ENCODE measurements at regions not wholly inside any gene's neighbourhood (a gene's known extent, or its start where the extent isn't known, plus 50 kb on each side); places are given as distances from the start of the nearest gene placed in this dataset.

DNA sequence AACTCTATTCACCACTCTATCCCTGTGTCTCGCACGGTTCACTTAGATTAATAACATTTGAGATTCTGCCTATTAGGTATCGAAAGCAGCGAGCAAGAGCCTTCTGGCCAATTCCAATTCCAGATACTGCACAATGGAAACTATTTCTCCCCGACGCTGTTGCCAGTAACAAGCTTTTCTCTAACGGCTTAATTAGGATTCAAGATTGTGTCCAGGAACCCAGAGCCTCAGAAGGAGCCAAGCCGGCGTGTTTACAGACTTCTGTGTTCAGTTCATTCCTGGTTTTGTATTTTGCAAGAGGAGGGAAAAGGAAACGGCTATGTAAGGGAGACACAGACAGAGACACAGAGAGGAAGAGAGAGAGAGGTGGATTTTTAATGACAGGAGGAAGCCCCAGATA, 185.6 kb downstream of the DICER1 start:
- Histone ChIP-seq H2BK20ac (ENCODE audit: low read length) (no peak overlapping the region), H4K8ac (ENCODE audit: extremely low read depth, insufficient read depth, low read length) (no peak overlapping the region), H3K4me3 (ENCODE audit: extremely low read depth in 1 of 4, insufficient read depth in 2 of 4, low read depth in 3 of 4, low read length in 4 of 4) (no peak overlapping the region), H2AK5ac (ENCODE audit: low read depth, low read length) (no peak overlapping the region), H3K9me3 (ENCODE audit: insufficient read depth in 2 of 2, low read depth in 1 of 2, low read length in 1 of 2) (no peaks in the 10 kb centered on the region), H2BK120ac (replicated peaks; ENCODE audit: low read depth, low read length) (no peak overlapping the region), H3K23ac (ENCODE audit: insufficient read length) (no peak overlapping the region), H3K27ac (ENCODE audit: low read depth, low read length) (no peak overlapping the region), H3K18ac (ENCODE audit: extremely low read depth, low read length) (no peak overlapping the region), H3K79me2 (ENCODE audit: control insufficient read depth in 1 of 2, insufficient read depth in 2 of 2, low read length in 2 of 2) (no peaks in the 10 kb centered on the region), H3K4me1 (replicated peaks in 1 of 4; ENCODE audit: control insufficient read depth in 3 of 4, insufficient read depth in 4 of 4, low read length in 3 of 4) (no peaks in the 10 kb centered on the region), H3K23me2 (ENCODE audit: low read depth, low read length) (no peaks in the 10 kb centered on the region), H3K27me3 (replicated peaks in 1 of 4; ENCODE audit: control insufficient read depth in 3 of 4, extremely low read depth in 1 of 4, insufficient read depth in 3 of 4, low read length in 3 of 4) (no peaks in the 10 kb centered on the region), H2BK15ac (ENCODE audit: low read length) (no peak overlapping the region), H3K14ac (ENCODE audit: insufficient read length) (no peak overlapping the region), H3K4ac (replicated peaks; ENCODE audit: insufficient read length, low read depth, low read length) (no peak overlapping the region), H3K56ac (replicated peaks; ENCODE audit: insufficient read length, low read depth, low read length) (no peak overlapping the region), H3K4me2 (ENCODE audit: insufficient read depth in 1 of 2, low read depth in 2 of 2, low read length in 2 of 2) (no peak overlapping the region), H3K79me1 (ENCODE audit: low read depth, low read length) (no peaks in the 10 kb centered on the region), H4K20me1 (replicated peaks in 1 of 2; ENCODE audit: control insufficient read depth in 1 of 2, insufficient read depth in 2 of 2, low read length in 2 of 2) (no peaks in the 10 kb centered on the region), H2BK12ac (ENCODE audit: low read depth, low read length) (no peak overlapping the region), H4K5ac (ENCODE audit: insufficient read length, low read depth, low read length) (no peak overlapping the region), H2AFZ (ENCODE audit: low read length) (no peak overlapping the region), H2BK5ac (ENCODE audit: low read depth, low read length) (no peak overlapping the region), H4K91ac (replicated peaks; ENCODE audit: insufficient read length, low read length) (no peak overlapping the region), H3K36me3 (ENCODE audit: control insufficient read depth in 2 of 4, insufficient read depth in 4 of 4, low read length in 3 of 4) (no peaks in the 10 kb centered on the region), H3K9ac (replicated peaks in 1 of 4; ENCODE audit: extremely low read depth in 1 of 4, low read depth in 3 of 4, low read length in 3 of 4) (no peak overlapping the region)
- ChIA-PET CTCF (ENCODE audit: partially characterized antibody) (interaction anchor here (2.0 kb wide), 1 partner anchor 9 kb away, joined by 8 read pairs; no protein-coding TSS in a partner anchor), POLR2A (ENCODE audit: partially characterized antibody) (interaction anchor here (1.0 kb wide), 1 partner anchor 9 kb away, joined by 3 read pairs; no protein-coding TSS in a partner anchor)
- WGBS, 2 experiments (ENCODE audit: extremely low coverage in 1 of 2, insufficient coverage in 1 of 2, insufficient read length in 1 of 2, insufficient replicate concordance in 2 of 2, low coverage in 1 of 2, low lambda C conversion rate in 2 of 2, missing lambda C conversion rate in 1 of 2) = 85% methylated on average over 10 of the region's 10 CpGs; no CpG with 5 or more reads in 1 of the 2 experiments
- FAIRE-seq = no peak
- TF ChIP-seq SIRT6 (IDR thresholded peaks at IDR 0.05; ENCODE audit: low read length) (no peak), POU5F1 (IDR thresholded peaks at IDR 0.05; ENCODE audit: low read depth, low read length) (no peak), JUN (IDR thresholded peaks at IDR 0.05; ENCODE audit: low read depth, low read length) (no peak), RBBP5 (IDR thresholded peaks at IDR 0.05; ENCODE audit: borderline replicate concordance, low read depth, low read length) (no peak), CBX5 (IDR thresholded peaks at IDR 0.05; ENCODE audit: low read depth, low read length) (no peak), RFX5 (IDR thresholded peaks at IDR 0.05; ENCODE audit: borderline replicate concordance, low read depth, low read length) (no peak), BACH1 (IDR thresholded peaks at IDR 0.05; ENCODE audit: low read length) (no peak), KDM1A (IDR thresholded peaks at IDR 0.05; ENCODE audit: borderline replicate concordance, low read length) (no peak), ZNF274 (IDR thresholded peaks at IDR 0.05; ENCODE audit: borderline replicate concordance, extremely low read depth, low read length) (no peak), SIN3A (conservative IDR thresholded peaks at IDR 0.05 in 1 of 2, IDR thresholded peaks at IDR 0.05 in 1 of 2; ENCODE audit: low read depth in 1 of 2, low read length in 2 of 2) (no peak), POLR2A (IDR thresholded peaks at IDR 0.05; ENCODE audit: control extremely low read depth in 1 of 2, low read depth in 2 of 2, low read length in 2 of 2) (no peak)
- TF ChIP-seq, protein P1, sequence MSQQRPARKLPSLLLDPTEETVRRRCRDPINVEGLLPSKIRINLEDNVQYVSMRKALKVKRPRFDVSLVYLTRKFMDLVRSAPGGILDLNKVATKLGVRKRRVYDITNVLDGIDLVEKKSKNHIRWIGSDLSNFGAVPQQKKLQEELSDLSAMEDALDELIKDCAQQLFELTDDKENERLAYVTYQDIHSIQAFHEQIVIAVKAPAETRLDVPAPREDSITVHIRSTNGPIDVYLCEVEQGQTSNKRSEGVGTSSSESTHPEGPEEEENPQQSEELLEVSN (IDR thresholded peaks at IDR 0.05) = no peak
- TF ChIP-seq, protein P2, sequence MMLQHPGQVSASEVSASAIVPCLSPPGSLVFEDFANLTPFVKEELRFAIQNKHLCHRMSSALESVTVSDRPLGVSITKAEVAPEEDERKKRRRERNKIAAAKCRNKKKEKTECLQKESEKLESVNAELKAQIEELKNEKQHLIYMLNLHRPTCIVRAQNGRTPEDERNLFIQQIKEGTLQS (IDR thresholded peaks at IDR 0.05; ENCODE audit: insufficient read depth, low read depth, low read length) = no peak
- DNase-seq (ENCODE audit: low read depth in 1 of 2, low spot score in 2 of 2) = no peak

Data from H1 (cell line).